Endothelial cell (in vitro differentiated cells): ENCODE measurements at regions not wholly inside any gene's neighbourhood (a gene's known extent, or its start where the extent isn't known, plus 50 kb on each side); places are given as distances from the start of the nearest gene placed in this dataset.

Experiments used
- DNase-seq: peaks from one replicate; pipeline ENCODE4 v3.0.0; 2021; ENCODE audit warnings: low spot score
- H3K27ac Mint-ChIP-seq: one replicate; pipeline ENCODE4 v1.8.0; 2021; ENCODE audit warnings: mixed read lengths, inconsistent platforms; ENCODE audit not compliant: unreplicated experiment
- H3K27me3 Mint-ChIP-seq: one replicate; pipeline ENCODE4 v1.8.0; 2021; ENCODE audit warnings: mild to moderate bottlenecking, moderate library complexity, mixed read lengths, inconsistent platforms; ENCODE audit not compliant: unreplicated experiment
- H3K36me3 Mint-ChIP-seq: one replicate; pipeline ENCODE4 v1.8.0; 2021; ENCODE audit warnings: mild to moderate bottlenecking, low read depth, mixed read lengths, inconsistent platforms; ENCODE audit not compliant: unreplicated experiment
- H3K4me1 Mint-ChIP-seq: one replicate; pipeline ENCODE4 v1.8.0; 2021; ENCODE audit warnings: mild to moderate bottlenecking, mixed read lengths, inconsistent platforms; ENCODE audit not compliant: unreplicated experiment
- H3K4me3 Mint-ChIP-seq: one replicate; pipeline ENCODE4 v1.8.0; 2021; ENCODE audit warnings: mild to moderate bottlenecking, mixed read lengths, inconsistent platforms; ENCODE audit not compliant: unreplicated experiment
- H3K9me3 Mint-ChIP-seq: one replicate; pipeline ENCODE4 v1.8.0; 2021; ENCODE audit warnings: mixed read lengths, inconsistent platforms; ENCODE audit not compliant: unreplicated experiment
- CTCF ChIP-seq: fragments of 200-600 bp; sonication (generic); IDR thresholded peaks from one replicate; pipeline ENCODE4 v1.5.0; 2021; ENCODE audit warnings: antibody characterized with exemption; ENCODE audit not compliant: unreplicated experiment

- Mint-ChIP-seq H3K36me3 (peaks cover 9% of the 10 kb centered on the region), H3K27ac (no peak overlapping the region), H3K9me3 (no peaks in the 10 kb centered on the region), H3K4me3 (no peak overlapping the region), H3K4me1 (no peaks in the 10 kb centered on the region), H3K27me3 (peaks cover 2% of the 10 kb centered on the region)
- no peak for DNase-seq
- no peak for TF ChIP-seq CTCF
Observed at GRCh38 chr6:106733386-106733785, 104.0 kb downstream of the QRSL1 start.

- H3K4me3 Mint-ChIP-seq, result no peak overlapping the region
- no peaks in the 10 kb centered on the region for H3K9me3 Mint-ChIP-seq
- no peak overlapping the region for H3K27ac Mint-ChIP-seq
- no peak for TF ChIP-seq CTCF
- H3K4me1 Mint-ChIP-seq, result no peaks in the 10 kb centered on the region
- H3K27me3 Mint-ChIP-seq, result peaks cover 2% of the 10 kb centered on the region
- peaks cover 9% of the 10 kb centered on the region for H3K36me3 Mint-ChIP-seq
- no peak for DNase-seq
Observed at GRCh38 chr6:106732376-106732940, 103.1 kb downstream of the QRSL1 start.

GRCh38 chr6:106731843-106732160, 102.4 kb downstream of the QRSL1 start:
- H3K4me3 Mint-ChIP-seq, result no peak overlapping the region
- H3K4me1 Mint-ChIP-seq, result no peaks in the 10 kb centered on the region
- H3K27me3 Mint-ChIP-seq, result peaks cover 2% of the 10 kb centered on the region
- H3K27ac Mint-ChIP-seq, result no peak overlapping the region
- peaks cover 9% of the 10 kb centered on the region for H3K36me3 Mint-ChIP-seq
- no peaks in the 10 kb centered on the region for H3K9me3 Mint-ChIP-seq
- DNase-seq, result no peak
- no peak for TF ChIP-seq CTCF

- H3K27me3 Mint-ChIP-seq, result peaks cover 2% of the 10 kb centered on the region
- no peak for TF ChIP-seq CTCF
- H3K27ac Mint-ChIP-seq, result no peak overlapping the region
- no peak for DNase-seq
- peaks cover 9% of the 10 kb centered on the region for H3K36me3 Mint-ChIP-seq
- no peak overlapping the region for H3K4me3 Mint-ChIP-seq
- no peaks in the 10 kb centered on the region for H3K9me3 Mint-ChIP-seq
- H3K4me1 Mint-ChIP-seq, result no peaks in the 10 kb centered on the region
Observed at GRCh38 chr6:106731144-106731842, 101.9 kb downstream of the QRSL1 start.

- no peaks in the 10 kb centered on the region for H3K4me1 Mint-ChIP-seq
- H3K27me3 Mint-ChIP-seq, result peaks cover 2% of the 10 kb centered on the region
- no peak for DNase-seq
- no peaks in the 10 kb centered on the region for H3K9me3 Mint-ChIP-seq
- no peak for TF ChIP-seq CTCF
- H3K36me3 Mint-ChIP-seq, result peaks cover 5% of the 10 kb centered on the region
- H3K4me3 Mint-ChIP-seq, result no peak overlapping the region
- no peak overlapping the region for H3K27ac Mint-ChIP-seq
Observed at GRCh38 chr6:106730718-106731117, 101.3 kb downstream of the QRSL1 start.
